DOHH2 (cell line): ENCODE measurements at regions not wholly inside any gene's neighbourhood (a gene's known extent, or its start where the extent isn't known, plus 50 kb on each side); places are given as distances from the start of the nearest gene placed in this dataset.

Experiments used
- H3F3A ChIP-seq: fragments of 200-600 bp; sonication (generic), shearing (Covaris generic); 2 replicates; pipeline ENCODE4 v1.6.0; 2016; ENCODE audit warnings: antibody characterized with exemption, mild to moderate bottlenecking; ENCODE audit not compliant: control insufficient read depth, insufficient read depth
- H3K27ac ChIP-seq: fragments of 200-600 bp; sonication (generic); 2 replicates; pipeline ENCODE4 v1.5.1; 2014; ENCODE audit warnings: low read depth, mild to moderate bottlenecking, low read length, moderate library complexity
- H3K27me3 ChIP-seq: fragments of 200-600 bp; sonication (generic); 2 replicates; pipeline ENCODE4 v1.6.1; 2014; ENCODE audit warnings: mild to moderate bottlenecking, low read length, mixed read lengths; ENCODE audit not compliant: control insufficient read depth
- H3K36me3 ChIP-seq: fragments of 200-600 bp; sonication (generic); 2 replicates; pipeline ENCODE4 v1.6.1; 2014; ENCODE audit warnings: mild to moderate bottlenecking, low read length, moderate library complexity, mixed read lengths; ENCODE audit not compliant: control insufficient read depth
- H3K4me1 ChIP-seq: fragments of 200-600 bp; sonication (generic); 2 replicates; pipeline ENCODE4 v1.6.1; 2014; ENCODE audit warnings: mild to moderate bottlenecking, low read length, mixed read lengths; ENCODE audit not compliant: control insufficient read depth
- H3K4me2 ChIP-seq: fragments of 200-600 bp; sonication (generic); 2 replicates; pipeline ENCODE4 v1.6.0; 2014; ENCODE audit warnings: mild to moderate bottlenecking, low read length, moderate library complexity
- H3K4me3 ChIP-seq: fragments of 200-600 bp; sonication (generic); 2 replicates; pipeline ENCODE4 v1.5.1; 2014; ENCODE audit warnings: mild to moderate bottlenecking, low read length, mixed read lengths
- H3K79me2 ChIP-seq: fragments of 200-600 bp; sonication (generic); 2 replicates; pipeline ENCODE4 v1.6.1; 2014; ENCODE audit warnings: mild to moderate bottlenecking, low read length, mixed read lengths; ENCODE audit not compliant: control insufficient read depth
- H3K9me2 ChIP-seq: fragments of 200-600 bp; sonication (generic); replicated peaks from 2 replicates; pipeline ENCODE4 v1.6.1; 2014; ENCODE audit warnings: mild to moderate bottlenecking, low read length, mixed read lengths; ENCODE audit not compliant: control insufficient read depth
- H3K9me3 ChIP-seq: fragments of 200-600 bp; sonication (generic); 2 replicates; pipeline ENCODE4 v1.6.1; 2014; ENCODE audit warnings: antibody characterized with exemption, low read length, mixed read lengths; ENCODE audit not compliant: control insufficient read depth, insufficient read depth
- H4K20me1 ChIP-seq: fragments of 200-600 bp; sonication (generic); 2 replicates; pipeline ENCODE4 v1.6.0; 2014; ENCODE audit warnings: low read depth, mild to moderate bottlenecking, antibody characterized with exemption, low read length, moderate library complexity; ENCODE audit not compliant: control insufficient read depth, insufficient read depth
- CTCF ChIP-seq: fragments of 200-600 bp; sonication (generic); IDR thresholded peaks from one replicate; pipeline ENCODE4 v1.5.1; 2014; ENCODE audit warnings: antibody characterized with exemption, mild to moderate bottlenecking, low read depth, low read length; ENCODE audit not compliant: poor library complexity, severe bottlenecking
- EZH2phosphoT487 ChIP-seq: fragments of 200-600 bp; sonication (generic); IDR thresholded peaks from 2 replicates; pipeline ENCODE4 v1.6.1; 2017; ENCODE audit warnings: borderline replicate concordance, mild to moderate bottlenecking, antibody characterized with exemption, low read length, moderate library complexity, mixed read lengths

- Histone ChIP-seq H3K27me3 (no peaks in the 10 kb centered on the region; the same call in 1 of the 2 replicates), H3K27ac (no peak overlapping the region)
- TF ChIP-seq EZH2phosphoT487, result no peak
- no peak for TF ChIP-seq CTCF
Observed at GRCh38 chr6:45808042-45808645, 207.5 kb downstream of the CLIC5 start.

GRCh38 chr6:45807311-45808041, 208.2 kb downstream of the CLIC5 start:
- no peaks in the 10 kb centered on the region for H3K9me2 ChIP-seq
- TF ChIP-seq CTCF (no peak), EZH2phosphoT487 (no peak)
- H3K36me3 ChIP-seq, result no peaks in the 10 kb centered on the region
- H3K4me3 ChIP-seq, result no peak overlapping the region
- no peaks in the 10 kb centered on the region; the same call in 1 of the 2 replicates for H3K27me3 ChIP-seq
- no peak overlapping the region for H3K4me2 ChIP-seq
- H4K20me1 ChIP-seq, result no peaks in the 10 kb centered on the region
- H3F3A ChIP-seq, result no peaks in the 10 kb centered on the region
- H3K9me3 ChIP-seq, result no peaks in the 10 kb centered on the region
- H3K4me1 ChIP-seq, result peaks cover 6% of the 10 kb centered on the region
- H3K27ac ChIP-seq, result no peak overlapping the region
- H3K79me2 ChIP-seq, result no peaks in the 10 kb centered on the region

More at GRCh38 chr6:45808042-45808645, 207.5 kb downstream of the CLIC5 start:
- no peak overlapping the region for H3K4me3 ChIP-seq
- no peaks in the 10 kb centered on the region for H3K9me2 ChIP-seq
- no peak overlapping the region for H3K4me2 ChIP-seq
- peaks cover 6% of the 10 kb centered on the region for H3K4me1 ChIP-seq
- no peaks in the 10 kb centered on the region for H3K79me2 ChIP-seq
- H3K36me3 ChIP-seq, result no peaks in the 10 kb centered on the region
- H4K20me1 ChIP-seq, result no peaks in the 10 kb centered on the region
- no peaks in the 10 kb centered on the region for H3K9me3 ChIP-seq
- H3F3A ChIP-seq, result no peaks in the 10 kb centered on the region

GRCh38 chr6:45806172-45806571, 209.5 kb downstream of the CLIC5 start:
- Histone ChIP-seq H3K9me2 (no peaks in the 10 kb centered on the region), H3F3A (no peaks in the 10 kb centered on the region), H3K27ac (no peak overlapping the region), H3K4me2 (no peak overlapping the region), H3K4me3 (no peak overlapping the region), H3K9me3 (no peaks in the 10 kb centered on the region), H3K27me3 (no peaks in the 10 kb centered on the region; the same call in 1 of the 2 replicates), H3K4me1 (peaks cover 6% of the 10 kb centered on the region), H3K79me2 (no peaks in the 10 kb centered on the region), H4K20me1 (no peaks in the 10 kb centered on the region), H3K36me3 (no peaks in the 10 kb centered on the region)
- TF ChIP-seq EZH2phosphoT487, result no peak
- TF ChIP-seq CTCF, result no peak
